ENCODE measurements at regions not wholly inside any gene's neighbourhood (a gene's known extent, or its start where the extent isn't known, plus 50 kb on each side); places are given as distances from the start of the nearest gene placed in this dataset.
"Not testable (repeated sequence)": the region's sequence is repeated elsewhere in the genome, so short reads cannot be mapped to it uniquely, and the experiment has no call there.

DNA sequence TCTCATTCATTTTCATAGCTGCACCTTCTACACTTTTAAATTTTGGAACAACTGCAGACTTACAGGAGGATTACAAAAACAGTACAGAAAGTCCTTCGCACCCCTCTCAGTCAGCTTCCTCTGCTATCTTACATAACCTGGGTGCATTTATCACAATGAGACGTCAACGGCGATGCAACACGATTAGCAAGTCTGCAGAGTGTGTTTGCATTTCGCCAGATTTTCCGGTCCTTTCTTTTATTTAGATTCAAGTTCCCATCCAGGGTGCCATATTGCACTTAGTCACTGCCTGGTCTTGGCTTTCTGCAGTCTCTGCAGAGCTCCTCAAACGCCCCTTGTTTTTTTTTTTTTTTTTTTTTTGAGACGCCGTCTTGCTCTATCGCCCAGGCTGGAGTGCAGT is 85.9 kb downstream of the ASMT start:
- DNase-seq, result no peak

DNA sequence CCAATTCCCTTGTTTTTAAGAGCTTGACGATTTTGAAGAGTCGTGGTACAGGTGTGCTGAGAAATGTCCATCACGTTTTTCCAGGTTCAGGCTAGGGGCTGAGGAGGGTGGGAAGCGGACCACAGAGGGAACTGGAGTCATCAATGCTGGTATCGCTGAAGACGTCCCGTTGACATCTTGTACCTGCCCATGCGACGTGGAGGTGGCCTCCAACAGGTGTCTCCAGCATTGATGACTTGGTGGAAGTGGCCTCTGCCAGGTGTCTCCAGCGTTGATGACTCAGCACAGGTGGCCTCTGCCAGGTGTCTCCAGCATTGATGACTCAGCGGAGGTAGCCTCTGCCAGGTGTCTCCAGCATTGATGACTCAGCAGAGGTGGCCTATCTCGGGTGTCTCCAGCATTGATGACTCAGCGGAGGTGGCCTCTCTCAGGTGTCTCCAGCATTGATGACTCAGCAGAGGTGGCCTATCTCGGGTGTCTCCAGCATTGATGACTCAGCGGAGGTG is 86.6 kb downstream of the ASMT start:
- DNase-seq, result not testable (repeated sequence)

DNA sequence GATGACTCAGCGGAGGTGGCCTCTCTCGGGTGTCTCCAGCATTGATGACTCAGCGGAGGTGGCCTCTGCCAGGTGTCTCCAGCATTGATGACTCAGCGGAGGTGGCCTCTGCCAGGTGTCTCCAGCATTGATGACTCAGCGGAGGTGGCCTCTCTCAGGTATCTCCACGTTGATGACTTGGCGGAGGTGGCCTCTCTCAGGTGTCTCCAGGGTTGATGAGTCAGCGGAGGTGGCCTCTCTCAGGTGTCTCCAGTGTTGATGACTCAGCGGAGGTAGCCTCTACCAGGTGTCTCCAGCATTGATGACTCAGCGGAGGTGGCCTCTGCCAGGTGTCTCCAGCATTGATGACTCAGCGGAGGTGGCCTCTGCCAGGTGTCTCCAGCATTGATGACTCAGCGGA is 87.3 kb downstream of the ASMT start:
- not testable (repeated sequence) for DNase-seq

DNA sequence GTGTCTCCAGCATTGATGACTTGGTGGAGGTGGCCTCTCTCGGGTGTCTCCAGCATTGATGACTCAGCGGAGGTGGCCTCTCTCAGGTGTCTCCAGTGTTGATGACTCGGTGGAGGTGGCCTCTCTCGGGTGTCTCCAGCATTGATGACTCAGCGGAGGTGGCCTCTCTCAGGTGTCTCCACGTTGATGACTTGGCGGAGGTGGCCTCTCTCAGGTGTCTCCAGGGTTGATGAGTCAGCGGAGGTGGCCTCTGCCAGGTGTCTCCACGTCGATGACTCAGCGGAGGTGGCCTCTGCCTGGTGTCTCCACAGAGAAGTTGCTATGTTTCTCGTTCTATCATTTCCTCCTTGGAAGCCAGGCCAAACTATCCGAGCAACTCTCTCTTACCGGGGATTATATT is 87.7 kb downstream of the ASMT start:
- DNase-seq, result not testable (repeated sequence)

DNA sequence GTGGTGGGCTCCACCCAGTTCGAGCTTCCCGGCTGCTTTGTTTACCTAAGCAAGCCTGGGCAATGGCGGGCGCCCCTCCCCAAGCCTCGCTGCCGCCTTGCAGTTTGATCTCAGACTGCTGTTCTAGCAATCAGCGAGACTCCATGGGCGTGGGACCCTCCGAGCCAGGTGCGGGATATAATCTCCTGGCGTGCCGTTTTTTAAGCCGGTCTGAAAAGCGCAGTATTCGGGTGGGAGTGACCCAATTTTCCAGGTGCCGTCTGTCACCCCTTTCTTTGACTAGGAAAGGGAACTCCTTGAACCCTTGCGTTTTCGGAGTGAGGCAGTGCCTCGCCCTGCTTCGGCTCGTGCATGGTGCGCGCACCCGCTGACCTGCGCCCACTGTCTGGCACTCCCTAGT is 94.4 kb downstream of the ASMT start:
- DNase-seq, result not testable (repeated sequence)

DNA sequence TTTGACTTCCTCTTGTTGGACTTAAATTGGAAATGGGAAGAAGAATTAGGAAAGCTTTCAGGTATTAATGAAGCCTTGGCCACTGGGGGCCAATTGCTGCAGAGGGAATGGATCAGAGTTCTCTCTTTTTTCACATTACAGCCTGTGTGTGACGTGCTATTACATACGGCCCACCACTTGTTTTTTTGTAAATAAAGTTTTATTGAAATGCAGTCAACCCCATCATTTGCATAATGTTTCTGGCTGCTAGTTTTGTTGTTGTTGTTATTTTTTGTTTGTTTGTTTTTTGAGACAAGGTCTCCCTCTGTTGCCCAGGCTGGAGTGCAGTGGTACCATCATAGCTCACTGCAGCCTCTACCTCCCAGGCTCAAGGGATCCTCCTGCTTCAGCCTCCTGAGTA is 98.4 kb downstream of the ASMT start:
- DNase-seq, result no peak

DNA sequence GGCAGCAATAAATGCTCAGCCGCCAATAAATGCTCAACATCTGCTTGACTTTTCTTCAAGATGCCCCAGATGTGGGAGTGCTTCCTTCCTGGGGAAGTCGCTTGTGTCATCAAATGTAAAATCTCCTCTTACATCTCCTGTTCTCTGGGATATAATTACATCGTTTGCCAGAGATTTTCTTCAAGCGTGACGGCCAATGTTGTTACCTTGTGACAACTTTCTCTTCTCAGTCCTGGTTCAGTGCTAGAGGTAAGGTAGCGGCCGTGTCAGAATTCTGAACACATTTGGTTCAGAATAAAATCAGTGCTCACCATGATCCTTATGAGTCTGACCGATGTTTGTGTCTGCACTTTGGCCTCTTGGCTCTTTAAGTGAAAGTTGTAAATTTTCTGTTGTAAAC is 102.5 kb downstream of the ASMT start:
- no peak for DNase-seq

DNA sequence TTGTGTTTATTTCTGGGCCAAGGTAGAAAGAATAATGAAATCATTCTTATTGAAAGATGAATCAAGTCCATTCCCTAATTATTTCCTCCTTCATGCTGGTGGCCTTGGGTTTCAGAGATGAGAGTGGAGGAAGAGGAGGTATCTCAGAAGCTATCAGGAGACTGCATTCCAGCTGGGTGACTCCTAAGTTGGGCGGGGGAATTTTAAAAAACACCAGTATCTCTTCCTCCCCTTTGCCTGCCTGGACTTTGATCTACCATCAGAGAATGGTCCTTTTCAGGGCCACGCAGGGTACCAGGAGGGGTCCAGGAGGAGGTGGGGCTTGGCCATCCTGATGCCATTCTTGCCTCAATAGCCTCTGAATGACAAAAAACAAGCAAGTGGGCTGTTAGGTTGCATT is 104.4 kb downstream of the ASMT start:
- no peak for DNase-seq

DNA sequence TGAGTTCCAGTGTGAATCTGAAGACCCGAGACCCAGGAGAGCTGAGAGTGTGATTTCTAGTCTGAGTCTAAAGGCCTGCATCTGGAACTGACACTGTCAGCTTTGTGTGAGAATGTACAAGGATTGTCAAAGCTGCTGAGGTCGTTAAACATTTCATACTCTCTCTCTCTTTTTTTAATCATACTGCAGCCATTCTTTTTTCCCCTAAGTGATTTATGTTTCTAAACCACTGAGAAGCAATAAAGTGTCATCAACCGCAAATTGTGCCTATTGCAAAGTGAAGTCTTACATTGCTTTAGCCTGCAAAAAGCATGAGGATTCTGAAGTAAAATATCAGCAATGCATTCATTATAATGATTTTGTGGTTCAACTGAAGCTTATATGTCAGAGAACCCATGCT is 106.0 kb downstream of the ASMT start:
- no peak for DNase-seq

DNA sequence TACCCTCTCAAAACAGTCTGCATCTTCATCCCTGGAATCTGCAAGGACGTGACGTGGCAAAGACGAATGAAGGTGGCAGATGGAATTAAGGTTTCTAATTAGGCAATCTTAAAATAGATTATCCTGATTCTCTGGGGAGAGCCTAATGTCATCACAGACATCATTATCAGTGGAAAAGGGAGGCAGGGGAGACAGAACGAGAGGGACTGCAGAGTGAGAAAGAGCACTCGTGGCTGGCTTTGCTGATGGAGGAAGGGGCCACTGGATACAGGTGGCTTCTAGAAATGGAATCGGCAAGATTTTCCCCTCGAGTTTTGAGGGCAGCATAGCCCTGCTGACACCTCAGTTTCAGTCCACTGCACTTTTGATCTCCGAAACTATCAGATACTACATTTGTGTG is 110.6 kb downstream of the ASMT start:
- DNase-seq, result no peak

DNA sequence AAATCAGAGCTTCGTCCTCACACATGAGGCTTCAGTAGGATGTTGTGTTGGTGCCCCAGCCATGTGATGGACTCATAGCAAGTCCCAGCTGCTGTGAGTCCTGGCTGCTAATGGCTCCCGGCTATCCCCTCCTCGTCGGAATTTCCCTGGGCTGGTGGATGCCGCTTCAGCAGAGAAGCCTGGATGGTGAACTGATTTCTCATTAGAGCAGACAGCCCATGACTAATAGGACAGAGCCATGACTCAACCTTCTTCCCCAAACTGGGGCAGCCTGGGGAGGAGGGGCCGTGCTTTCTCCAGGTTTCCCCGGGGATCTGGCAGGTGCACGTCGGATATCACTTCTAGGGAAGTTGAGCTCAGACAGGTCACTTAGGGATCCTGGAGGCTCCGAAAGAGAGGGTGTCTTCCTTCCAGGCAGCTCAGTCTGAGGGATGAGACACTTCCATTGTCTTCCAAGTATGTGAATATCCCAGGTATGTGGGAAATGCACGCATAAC is 112.7 kb downstream of the ASMT start:
- peak in 30 of 56 donors; percentile 0 to 58 (median 12) for DNase-seq

DNA sequence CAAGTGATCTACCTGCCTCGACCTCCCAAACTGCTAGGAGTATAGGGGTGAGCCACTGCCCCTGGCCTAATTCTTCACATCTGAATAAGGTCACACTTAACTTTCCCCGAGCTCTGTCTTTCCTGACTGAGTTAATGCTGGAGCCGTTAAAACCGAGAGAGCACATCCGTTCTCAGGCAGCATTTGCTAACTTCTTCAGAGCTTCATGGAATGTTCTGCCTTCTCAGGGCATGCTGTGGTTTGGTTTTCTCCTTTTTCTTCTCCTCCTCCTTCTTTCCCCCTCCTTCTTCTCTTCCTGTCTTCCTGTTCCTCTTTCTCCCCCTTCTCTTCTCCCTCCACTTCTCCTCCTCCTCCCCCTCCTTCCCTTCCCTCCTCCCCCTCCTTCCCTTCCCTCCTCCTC is 119.9 kb downstream of the ASMT start:
- DNase-seq, result no peak

DNA sequence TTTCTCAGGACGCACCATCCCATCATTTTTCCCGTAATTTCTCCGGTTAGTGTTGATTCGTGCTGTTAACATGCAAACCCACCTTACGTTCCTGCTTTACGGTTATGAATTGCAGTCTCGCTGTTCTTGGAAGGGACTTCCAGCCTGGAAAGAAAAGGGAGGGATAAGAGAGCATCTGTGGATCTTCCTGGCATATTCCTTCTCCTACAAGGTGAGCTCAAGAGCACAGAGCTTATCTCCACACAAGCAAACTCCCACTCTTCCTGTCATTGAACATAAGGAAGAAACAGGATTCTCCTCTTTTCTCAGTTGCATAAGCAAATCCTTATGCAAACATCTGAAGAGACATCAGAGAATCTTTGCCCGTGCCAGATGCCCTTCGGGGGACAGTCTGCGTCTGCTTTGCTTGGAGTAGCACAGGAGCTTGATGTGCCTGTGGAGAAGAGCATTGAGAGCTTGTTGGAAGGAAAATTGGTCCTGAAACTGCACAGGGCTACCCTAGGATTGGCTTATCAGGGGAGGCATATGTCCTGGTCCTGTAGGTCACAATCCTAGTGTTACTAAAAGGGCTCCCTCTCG is 127.0 kb downstream of the ASMT start:
- DNase-seq, result no peak

DNA sequence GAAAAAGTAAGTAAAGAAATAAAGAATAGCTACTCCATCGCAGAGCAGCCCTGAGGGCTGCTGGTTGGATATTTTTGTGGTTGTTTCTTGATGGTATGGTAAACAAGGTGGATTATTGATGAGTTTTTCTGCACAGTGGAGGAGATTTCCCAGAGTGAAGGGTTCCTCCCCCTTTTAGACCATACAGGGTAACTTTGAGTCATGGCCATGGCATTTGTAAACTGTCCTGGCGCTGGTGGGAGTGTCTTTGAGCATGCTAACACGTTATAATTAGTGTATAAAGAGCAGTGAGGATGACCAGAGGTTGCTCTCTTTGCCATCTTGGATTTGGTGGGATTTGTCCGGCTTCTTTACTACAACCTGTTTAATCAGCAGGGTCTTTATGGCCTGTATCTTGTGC is 128.2 kb downstream of the ASMT start:
- DNase-seq, result no peak

DNA sequence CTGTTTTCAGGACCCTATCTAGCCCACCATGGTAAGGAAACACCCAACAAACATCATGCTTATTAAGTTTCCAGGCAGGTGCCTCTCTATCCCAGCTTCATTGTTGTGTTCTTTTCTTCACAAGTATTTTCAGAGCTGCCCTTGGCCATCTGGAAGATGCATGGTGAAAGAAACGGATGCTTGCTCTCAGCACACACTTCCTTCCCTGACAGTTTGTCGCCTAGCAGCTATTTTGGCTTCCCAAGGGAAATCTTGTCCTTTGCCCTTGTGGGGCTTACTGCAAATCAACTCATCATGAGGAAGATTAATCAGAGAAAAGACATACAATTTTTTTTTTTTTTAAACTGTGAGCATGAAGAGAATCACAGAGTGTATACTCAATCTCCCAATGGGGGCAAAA is 128.8 kb downstream of the ASMT start:
- DNase-seq, result no peak

DNA sequence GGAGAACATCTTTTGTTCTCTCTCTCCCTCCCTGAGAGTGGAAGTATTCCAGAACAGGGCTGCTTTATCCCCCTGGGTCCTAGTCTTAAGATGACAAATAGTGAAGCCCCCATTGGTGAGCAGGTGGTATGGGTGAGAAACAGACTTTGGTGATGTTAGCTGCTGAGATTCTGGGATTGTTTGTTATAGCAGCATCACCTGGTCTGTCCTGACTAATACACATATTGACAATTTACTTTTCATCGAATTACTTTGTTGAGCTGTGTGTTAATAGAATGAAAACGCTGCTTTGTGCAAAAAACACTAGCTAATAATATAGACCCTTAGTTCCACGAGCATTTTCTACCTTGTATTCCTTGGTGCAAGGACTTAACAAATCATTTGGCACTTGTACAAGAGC is 133.5 kb downstream of the ASMT start:
- DNase-seq, result no peak

DNA sequence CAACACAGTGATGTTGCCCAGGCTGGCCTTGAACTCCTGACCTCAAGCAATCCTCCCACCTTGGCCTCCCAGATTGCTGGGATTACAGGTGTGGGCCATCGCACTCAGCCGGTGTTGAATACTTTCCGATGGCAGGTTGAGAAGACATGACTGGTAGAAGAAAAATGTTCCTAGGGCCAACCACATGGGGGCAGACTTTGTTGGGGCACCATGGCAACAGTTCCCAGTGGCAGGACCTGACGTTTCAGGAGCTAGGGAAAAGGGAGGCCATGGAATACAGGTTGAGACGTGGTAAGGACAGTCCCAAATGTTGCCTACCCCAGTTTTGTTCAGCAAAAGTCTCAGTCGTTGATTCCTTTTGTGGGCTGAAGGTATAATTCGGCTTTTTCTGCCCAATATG is 134.6 kb downstream of the ASMT start:
- DNase-seq, result no peak

DNA sequence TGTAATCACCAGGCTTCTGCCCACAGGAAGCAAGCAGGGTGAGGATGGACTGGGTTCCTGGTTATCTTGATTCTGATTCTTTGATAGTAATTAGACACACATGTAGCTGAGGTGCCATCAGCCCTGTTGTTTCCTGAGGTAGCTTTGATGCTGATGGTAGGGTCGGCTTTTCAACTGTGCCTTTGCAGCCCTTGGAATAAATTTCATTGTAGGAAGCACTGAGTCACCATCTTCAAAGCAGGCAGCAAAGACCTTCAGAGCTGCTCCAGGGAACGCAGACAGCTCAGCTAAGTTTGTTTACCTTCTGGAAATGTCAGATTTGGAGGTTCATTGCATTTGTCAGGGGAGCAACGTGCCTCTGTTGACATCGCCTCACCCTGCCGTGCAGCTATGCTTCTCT is 135.4 kb downstream of the ASMT start:
- DNase-seq, result peak in 5 of 56 donors; percentile 2 to 28 (median 22)

DNA sequence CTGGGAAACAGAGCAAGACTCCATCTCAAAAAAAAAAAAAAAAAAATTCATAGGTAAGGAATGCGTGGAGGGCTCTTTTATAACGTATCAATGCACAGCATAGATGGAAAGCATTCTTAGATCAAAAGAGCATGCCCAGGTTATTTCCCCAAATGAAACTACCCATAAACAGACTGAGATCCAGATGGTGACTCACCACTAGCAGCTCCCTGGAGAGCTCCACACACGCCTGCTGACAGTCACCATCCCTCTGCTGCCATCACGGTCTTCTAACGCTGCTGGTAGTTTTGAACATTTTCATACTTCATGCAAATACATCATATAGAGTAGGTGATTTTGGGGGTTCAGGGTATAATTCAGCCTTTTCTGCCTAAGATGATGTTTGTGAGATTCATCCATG is 136.9 kb downstream of the ASMT start:
- no peak for DNase-seq

DNA sequence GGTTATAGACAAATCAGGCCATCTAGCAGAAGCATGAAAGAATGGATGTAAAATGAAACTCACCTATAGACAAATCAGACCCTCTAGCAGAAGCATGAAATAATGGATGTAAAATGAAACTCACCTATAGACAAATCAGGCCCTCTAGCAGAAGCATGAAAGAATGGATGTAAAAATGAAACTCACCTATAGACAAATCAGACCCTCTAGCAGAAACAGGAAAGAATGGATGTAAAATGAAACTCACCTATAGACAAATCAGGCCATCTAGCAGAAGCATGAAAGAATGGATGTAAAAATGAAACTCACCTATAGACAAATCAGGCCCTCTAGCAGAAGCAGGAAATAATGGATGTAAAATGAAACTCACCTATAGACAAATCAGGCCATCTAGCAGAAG is 137.9 kb downstream of the ASMT start:
- not testable (repeated sequence) for DNase-seq

DNA sequence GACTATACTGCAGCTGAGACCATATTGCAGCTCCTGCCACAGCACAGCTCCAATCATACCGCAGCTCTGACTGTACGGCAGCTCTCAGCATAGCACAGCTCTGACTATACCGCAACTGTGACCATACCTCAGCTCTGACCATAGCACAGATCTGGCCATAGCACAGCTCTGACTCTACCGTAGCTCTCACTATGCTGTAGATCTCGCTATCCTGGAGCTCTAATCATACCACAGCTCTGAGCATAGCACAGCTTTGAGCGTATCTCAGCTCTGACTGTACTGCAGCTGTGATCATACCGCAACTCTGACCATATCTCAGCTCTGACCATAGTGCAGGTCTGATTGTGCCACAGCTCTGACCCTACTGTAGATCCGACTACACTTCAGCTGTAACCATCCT is 139.2 kb downstream of the ASMT start:
- DNase-seq, result no peak

DNA sequence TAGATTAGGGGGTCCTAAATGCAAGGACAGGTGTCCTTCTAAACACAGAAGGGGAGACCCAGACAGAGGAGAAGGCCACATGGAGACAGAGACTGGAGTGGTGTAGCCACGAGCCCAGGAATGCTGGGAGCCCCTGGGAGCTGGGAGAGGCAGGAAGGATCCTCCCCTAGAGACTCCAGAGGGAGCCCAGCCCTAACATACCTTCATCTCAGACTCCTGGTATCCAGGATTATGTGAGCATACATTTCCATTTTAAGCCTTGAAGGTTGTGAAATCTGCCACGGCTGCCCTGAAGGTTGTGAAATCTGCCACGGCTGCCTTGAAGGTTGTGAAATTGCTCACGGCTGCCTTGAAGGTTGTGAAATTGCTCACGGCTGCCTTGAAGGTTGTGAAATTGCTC is 148.4 kb downstream of the ASMT start:
- DNase-seq, result no peak

DNA sequence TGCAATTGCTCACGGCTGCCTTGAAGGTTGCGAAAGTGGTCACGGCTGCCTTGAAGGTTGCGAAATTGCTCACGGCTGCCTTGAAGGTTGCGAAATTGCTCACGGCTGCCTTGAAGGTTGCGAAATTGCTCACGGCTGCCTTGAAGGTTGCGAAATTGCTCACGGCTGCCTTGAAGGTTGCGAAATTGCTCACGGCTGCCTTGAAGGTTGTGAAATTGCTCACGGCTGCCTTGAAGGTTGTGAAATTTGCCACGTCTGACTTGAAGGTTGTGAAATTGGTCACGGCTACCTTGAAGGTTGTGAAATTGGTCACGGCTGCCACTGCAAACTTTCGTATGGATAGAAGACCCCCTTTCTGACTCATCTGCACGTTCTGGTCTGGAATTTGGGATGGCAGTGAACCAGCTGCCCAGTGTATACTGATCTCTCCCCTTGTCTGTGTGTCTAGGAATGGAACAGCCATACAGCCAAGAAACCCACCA is 150.1 kb downstream of the ASMT start:
- not testable (repeated sequence) for DNase-seq

DNA sequence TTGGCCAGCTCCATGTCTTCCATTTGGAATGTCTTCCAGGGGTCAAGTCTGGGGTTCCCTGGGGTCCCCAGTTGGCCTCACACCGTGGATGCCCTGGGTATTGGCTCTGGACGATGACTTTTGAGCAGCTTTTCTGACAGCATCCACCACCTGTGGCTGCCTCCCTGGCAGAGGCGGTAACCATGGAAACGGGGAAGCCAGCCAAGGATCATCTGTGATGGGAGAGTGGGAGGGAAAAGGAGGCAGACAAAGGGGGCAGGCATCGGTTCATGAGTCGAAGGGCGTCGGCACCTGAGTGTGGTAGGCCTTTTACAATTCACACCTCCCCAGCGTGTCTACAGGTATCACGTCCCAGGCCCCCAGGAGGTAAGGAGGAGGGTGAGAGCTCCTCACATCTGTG is 152.2 kb downstream of the ASMT start:
- DNase-seq, result peak in 41 of 56 donors; percentile 1 to 76 (median 28)

Data from nucleus accumbens (tissue), 56 donors.